HepG2 (cell line): ENCODE measurements at regions not wholly inside any gene's neighbourhood (a gene's known extent, or its start where the extent isn't known, plus 50 kb on each side); places are given as distances from the start of the nearest gene placed in this dataset.
"Not testable (repeated sequence)": the region's sequence is repeated elsewhere in the genome, so short reads cannot be mapped to it uniquely, and the experiment has no call there.

Experiments used
- ATAC-seq: fragments of 200-7000 bp; cut with Tn5 transposase; 3 replicates; pipeline ENCODE4 v1.9.1; 2020; ENCODE audit warnings: mild to moderate bottlenecking, moderate library complexity
- BruUV-seq: library from RNA; stranded (reverse); fragments of 400-500 nt; replicated peaks from 2 replicates; lab custom pipeline; 2021; lab: Mats Ljungman, UMichigan
- CTCF ChIA-PET: fragments of 300-600 bp; formaldehyde crosslinking; extraction: SDS; loops from one replicate; lab custom pipeline; 2021; ENCODE audit warnings: low total read pairs, inconsistent platforms, low intra/inter-chr PET ratio; lab: Yijun Ruan, JAX
- POLR2A ChIA-PET: fragments of 350-600 bp; sonication (Branson Sonifier 250); formaldehyde crosslinking; loops from one replicate; lab custom pipeline; 2020; ENCODE audit warnings: antibody characterized with exemption, inconsistent platforms; lab: Yijun Ruan, JAX
- DNase-seq: peaks from one replicate; pipeline ENCODE4 v3.0.0-alpha.2; 2015; ENCODE audit warnings: low spot score
- FAIRE-seq: peaks from 3 replicates; lab custom pipeline; 2011; peaks lifted over from hg19 to GRCh38; lab: Jason Lieb, UNC
- H2AFZ ChIP-seq: one replicate; pipeline ENCODE4 v1.6.1; 2011; ENCODE audit warnings: low read length, inconsistent platforms
- H3K27ac ChIP-seq: fragments of 300-600 bp; 3 replicates; pipeline ENCODE4 v1.8.0; 2011; ENCODE audit warnings: mixed run types, mild to moderate bottlenecking, mixed read lengths, low read length, inconsistent platforms; ENCODE audit not compliant: insufficient read depth; ENCODE audit errors: extremely low read length
- H3K27me3 ChIP-seq, 2 experiments: fragments of 200-600 bp in 1 of 2; 2 replicates in 1 of 2; 3 replicates in 1 of 2; pipeline versions ENCODE4 v1.6.0 to v1.8.0; 2011; ENCODE audit warnings: low read length in 2 of 2, mild to moderate bottlenecking in 2 of 2, moderate library complexity in 2 of 2, inconsistent platforms in 1 of 2; ENCODE audit not compliant: insufficient read depth in 2 of 2, control insufficient read depth in 1 of 2
- H3K36me3 ChIP-seq, 2 experiments: fragments of 200-600 bp in 1 of 2; replicated peaks in 1 of 2; 2 replicates in 1 of 2; 3 replicates in 1 of 2; pipeline versions ENCODE4 v1.5.1 to v1.8.0; 2011; ENCODE audit warnings: low read length in 2 of 2, inconsistent platforms in 1 of 2; ENCODE audit not compliant: insufficient read depth in 2 of 2, control insufficient read depth in 1 of 2
- H3K4me1 ChIP-seq: 2 replicates; pipeline ENCODE4 v1.5.1; 2012; ENCODE audit warnings: low read length, inconsistent platforms; ENCODE audit not compliant: insufficient read depth
- H3K4me2 ChIP-seq: 2 replicates; pipeline ENCODE4 v1.6.0; 2011; ENCODE audit warnings: low read depth, low read length, inconsistent platforms
- H3K4me3 ChIP-seq, 3 experiments: fragments of 200-600 bp in 1 of 3; sonication (generic), shearing (Covaris generic) in 1 of 3; replicated peaks in 1 of 3; 2 replicates each; pipeline ENCODE4 v1.5.1; 2011 to 2016; ENCODE audit warnings: low read length in 3 of 3, inconsistent platforms in 2 of 3, low read depth in 2 of 3, mild to moderate bottlenecking in 2 of 3, control low read depth in 1 of 3, mixed read lengths in 1 of 3; ENCODE audit not compliant: insufficient read depth in 1 of 3
- H3K79me2 ChIP-seq: one replicate; pipeline ENCODE4 v1.6.1; 2011; ENCODE audit warnings: low read length, inconsistent platforms; ENCODE audit not compliant: insufficient read depth
- H3K9ac ChIP-seq: 2 replicates; pipeline ENCODE4 v1.6.0; 2011; ENCODE audit warnings: mild to moderate bottlenecking, low read depth, low read length, inconsistent platforms; ENCODE audit not compliant: insufficient read depth
- H3K9me3 ChIP-seq: 2 replicates; pipeline ENCODE4 v1.5.1; 2012; ENCODE audit warnings: mild to moderate bottlenecking, low read length
- H4K20me1 ChIP-seq: 2 replicates; pipeline ENCODE4 v1.6.0; 2011; ENCODE audit warnings: inconsistent platforms, mild to moderate bottlenecking, low read length, moderate library complexity; ENCODE audit not compliant: insufficient read depth
- CENPBD1 ChIP-seq: sonication (generic); formaldehyde crosslinking; IDR thresholded peaks from 2 replicates; pipeline ENCODE4 v1.8.0; 2022; ENCODE audit warnings: missing genetic modification reagents, low read depth, mild to moderate bottlenecking, borderline replicate concordance
- HOXD1 ChIP-seq: sonication (generic); formaldehyde crosslinking; IDR thresholded peaks from 2 replicates; pipeline ENCODE4 v1.5.0; 2020; ENCODE audit warnings: missing genetic modification reagents
- KMT2B ChIP-seq: IDR thresholded peaks from 2 replicates; pipeline ENCODE4 v1.6.1; 2016; ENCODE audit warnings: missing genetic modification reagents, missing compliant biosample characterization
- RARG ChIP-seq: sonication (generic); formaldehyde crosslinking; IDR thresholded peaks from 2 replicates; pipeline ENCODE4 v1.4.0; 2020; ENCODE audit warnings: low read depth, mild to moderate bottlenecking, missing genetic modification reagents
- TEAD3 ChIP-seq: optimal IDR thresholded peaks from 2 replicates; pipeline ENCODE3; 2016; ENCODE audit warnings: borderline replicate concordance
- ZBTB21 ChIP-seq: sonication (generic); formaldehyde crosslinking; IDR thresholded peaks from 2 replicates; pipeline ENCODE4 v1.4.0; 2020; ENCODE audit warnings: missing genetic modification reagents
- ZBTB7B ChIP-seq: sonication (generic); formaldehyde crosslinking; IDR thresholded peaks from 2 replicates; pipeline ENCODE4 v1.4.0; 2020; ENCODE audit warnings: missing genetic modification reagents
- ZNF34 ChIP-seq: sonication (generic); formaldehyde crosslinking; IDR thresholded peaks from 2 replicates; pipeline ENCODE4 v1.4.0; 2020; ENCODE audit warnings: mild to moderate bottlenecking, missing genetic modification reagents, borderline replicate concordance
- ZSCAN25 ChIP-seq: sonication (generic); formaldehyde crosslinking; IDR thresholded peaks from 2 replicates; pipeline ENCODE4 v1.8.0; 2022; ENCODE audit warnings: mild to moderate bottlenecking, missing genetic modification reagents
- in situ Hi-C: cut with HindIII; loops from 2 replicates; pipeline ENCODE4 v1.10.0; 2017; ENCODE audit warnings: low pct_unique_long_range_greater_than_20kb; ENCODE audit not compliant: extremely low pct_ligation_motif_present
- intact Hi-C: fragments of 100-400 bp; cut with micrococcal nuclease; formaldehyde crosslinking; loops from one replicate; pipeline ENCODE4 v1.10.0; 2022; ENCODE audit not compliant: unreplicated experiment
- TF ChIP-seq, protein P1 (sequence below): sonication (generic); formaldehyde crosslinking; IDR thresholded peaks from 2 replicates; pipeline ENCODE4 v1.4.0; 2020; ENCODE audit warnings: missing genetic modification reagents

DNA sequence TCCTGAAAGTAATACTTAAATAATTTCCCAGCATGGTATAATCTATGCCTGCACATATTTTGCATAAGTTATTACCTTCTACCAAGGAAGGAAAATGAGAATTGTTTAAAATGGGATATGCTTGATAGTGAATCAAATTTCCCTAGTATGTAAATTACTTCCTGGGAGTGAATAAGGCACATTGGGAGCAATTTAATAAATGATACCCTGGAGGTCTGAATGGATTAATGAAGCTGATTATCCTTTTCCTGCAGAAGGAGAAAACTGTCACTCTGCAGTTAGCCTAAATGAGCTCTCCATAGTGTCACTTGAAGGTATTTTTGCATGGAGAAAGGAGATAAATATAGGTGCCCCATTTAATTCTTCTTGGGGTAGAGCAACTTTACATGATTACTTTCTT, 2212.0 kb downstream of the PCDH7 start:
- ATAC-seq = no peak
- Histone ChIP-seq H4K20me1 (no peaks in the 10 kb centered on the region), H3K9me3 (peaks cover 55% of the 10 kb centered on the region), H3K27ac (no peak overlapping the region), H3K9ac (no peak overlapping the region), H3K27me3 (no peaks in the 10 kb centered on the region), H3K4me2 (no peak overlapping the region), H3K4me1 (no peaks in the 10 kb centered on the region), H3K4me3 (no peak overlapping the region), H3K79me2 (no peaks in the 10 kb centered on the region), H3K36me3 (no peaks in the 10 kb centered on the region), H2AFZ (no peak overlapping the region)
- TF ChIP-seq TEAD3 (no peak), HOXD1 (CRISPR knock-in tag) (no peak), ZNF34 (CRISPR knock-in tag) (no peak), ZBTB7B (CRISPR knock-in tag) (no peak), ZBTB21 (CRISPR knock-in tag) (no peak), RARG (CRISPR knock-in tag) (no peak), KMT2B (CRISPR knock-in tag) (no peak), CENPBD1 (CRISPR knock-in tag) (no peak), ZSCAN25 (CRISPR knock-in tag) (no peak)
- TF ChIP-seq, protein P1, sequence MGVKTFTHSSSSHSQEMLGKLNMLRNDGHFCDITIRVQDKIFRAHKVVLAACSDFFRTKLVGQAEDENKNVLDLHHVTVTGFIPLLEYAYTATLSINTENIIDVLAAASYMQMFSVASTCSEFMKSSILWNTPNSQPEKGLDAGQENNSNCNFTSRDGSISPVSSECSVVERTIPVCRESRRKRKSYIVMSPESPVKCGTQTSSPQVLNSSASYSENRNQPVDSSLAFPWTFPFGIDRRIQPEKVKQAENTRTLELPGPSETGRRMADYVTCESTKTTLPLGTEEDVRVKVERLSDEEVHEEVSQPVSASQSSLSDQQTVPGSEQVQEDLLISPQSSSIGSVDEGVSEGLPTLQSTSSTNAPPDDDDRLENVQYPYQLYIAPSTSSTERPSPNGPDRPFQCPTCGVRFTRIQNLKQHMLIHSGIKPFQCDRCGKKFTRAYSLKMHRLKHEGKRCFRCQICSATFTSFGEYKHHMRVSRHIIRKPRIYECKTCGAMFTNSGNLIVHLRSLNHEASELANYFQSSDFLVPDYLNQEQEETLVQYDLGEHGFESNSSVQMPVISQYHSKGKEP = no peak
- POLR2A ChIA-PET = no interaction called here
- DNase-seq = no peak
- in situ Hi-C loops (no loop called here), intact Hi-C loops (no loop called here)
- FAIRE-seq = no peak
- no TSS peak for BruUV-seq
- CTCF ChIA-PET = no interaction called here

GRCh38 chr4:32939222-32939621, 2219.1 kb downstream of the PCDH7 start:
- FAIRE-seq, DNase-seq, H3K27me3 ChIP-seq, H4K20me1 ChIP-seq, H3K4me1 ChIP-seq, intact Hi-C loops, in situ Hi-C loops, H3K9ac ChIP-seq, ATAC-seq, H3K4me2 ChIP-seq, H3K4me3 ChIP-seq, H3K36me3 ChIP-seq, H2AFZ ChIP-seq, H3K79me2 ChIP-seq, CTCF ChIA-PET, BruUV-seq, H3K27ac ChIP-seq, POLR2A ChIA-PET: not testable (repeated sequence)
- peaks cover 53% of the 10 kb centered on the region for H3K9me3 ChIP-seq
